IMR-90 (cell line): ENCODE measurements at regions not wholly inside any gene's neighbourhood (a gene's known extent, or its start where the extent isn't known, plus 50 kb on each side); places are given as distances from the start of the nearest gene placed in this dataset.

ENCODE experiments used
- ATAC-seq: fragments of 200-7000 bp; cut with Tn5 transposase; 2 replicates; pipeline ENCODE4 v1.9.1; 2020; ENCODE audit warnings: low read depth, mild to moderate bottlenecking, moderate library complexity
- BruUV-seq: library from RNA; stranded (reverse); fragments of 400-500 nt; replicated peaks from 2 replicates; lab custom pipeline; 2021; lab: Mats Ljungman, UMichigan
- CTCF ChIA-PET: fragments of 300-600 bp; formaldehyde crosslinking; extraction: SDS; loops from one replicate; lab custom pipeline; 2021; ENCODE audit warnings: antibody characterized with exemption; lab: Yijun Ruan, JAX
- POLR2A ChIA-PET: fragments of 300-600 bp; sonication (Branson Sonifier 250); formaldehyde crosslinking; loops from one replicate; lab custom pipeline; 2022; ENCODE audit warnings: antibody characterized with exemption; ENCODE audit not compliant: unreplicated experiment; lab: Charles Lee
- DNase-seq: peaks from one replicate; pipeline ENCODE4 v3.0.0; 2013
- H2AFZ ChIP-seq: replicated peaks from 2 replicates; pipeline ENCODE3; 2013; ENCODE audit warnings: low read length, mild to moderate bottlenecking; ENCODE audit not compliant: poor library complexity
- H2AK5ac ChIP-seq: 2 replicates; pipeline ENCODE4 v1.6.1; 2013; ENCODE audit warnings: low read depth, low read length, inconsistent platforms
- H2AK9ac ChIP-seq: replicated peaks from 2 replicates; pipeline ENCODE3; 2013; ENCODE audit warnings: mild to moderate bottlenecking, low read depth, low read length, moderate library complexity; ENCODE audit not compliant: poor library complexity
- H2BK120ac ChIP-seq: 2 replicates; pipeline ENCODE4 v1.6.1; 2013; ENCODE audit warnings: low read depth, low read length, inconsistent platforms
- H2BK15ac ChIP-seq: 3 replicates; pipeline ENCODE4 v1.6.1; 2013; ENCODE audit warnings: low read depth, low read length, inconsistent platforms
- H2BK20ac ChIP-seq: 2 replicates; pipeline ENCODE4 v1.6.1; 2013; ENCODE audit warnings: low read depth, mild to moderate bottlenecking, inconsistent platforms, low read length, moderate library complexity
- H2BK5ac ChIP-seq: 2 replicates; pipeline ENCODE4 v1.6.1; 2013; ENCODE audit warnings: mild to moderate bottlenecking, low read depth, low read length, inconsistent platforms; ENCODE audit not compliant: poor library complexity, severe bottlenecking
- H3K14ac ChIP-seq: replicated peaks from 2 replicates; pipeline ENCODE4 v1.6.1; 2013; ENCODE audit warnings: low read depth, low read length, inconsistent platforms
- H3K18ac ChIP-seq: 2 replicates; pipeline ENCODE4 v1.6.1; 2013; ENCODE audit warnings: low read depth, low read length, control low read depth
- H3K23ac ChIP-seq: 2 replicates; pipeline ENCODE4 v1.6.1; 2013; ENCODE audit warnings: low read depth, low read length, inconsistent platforms
- H3K27ac ChIP-seq: 2 replicates; pipeline ENCODE4 v1.5.1; 2013; ENCODE audit warnings: mild to moderate bottlenecking, control low read depth, low read length; ENCODE audit not compliant: insufficient read depth
- H3K27me3 ChIP-seq: 2 replicates; pipeline ENCODE4 v1.6.1; 2013; ENCODE audit warnings: low read length; ENCODE audit not compliant: control insufficient read depth, insufficient read depth
- H3K36me3 ChIP-seq: 2 replicates; pipeline ENCODE4 v1.6.1; 2013; ENCODE audit warnings: low read length, mixed read lengths; ENCODE audit not compliant: control insufficient read depth, insufficient read depth
- H3K4ac ChIP-seq: 2 replicates; pipeline ENCODE4 v1.6.1; 2013; ENCODE audit warnings: low read depth, low read length, inconsistent platforms
- H3K4me1 ChIP-seq: 2 replicates; pipeline ENCODE4 v1.6.1; 2013; ENCODE audit warnings: low read length, mixed read lengths; ENCODE audit not compliant: control insufficient read depth, insufficient read depth
- H3K4me2 ChIP-seq: 2 replicates; pipeline ENCODE4 v1.6.1; 2013; ENCODE audit warnings: low read depth, mild to moderate bottlenecking, control low read depth, low read length, moderate library complexity
- H3K4me3 ChIP-seq: 2 replicates; pipeline ENCODE4 v1.5.1; 2013; ENCODE audit warnings: low read depth, mild to moderate bottlenecking, control low read depth, low read length, moderate library complexity; ENCODE audit not compliant: insufficient read depth
- H3K56ac ChIP-seq: 2 replicates; pipeline ENCODE4 v1.6.1; 2013; ENCODE audit warnings: low read length, inconsistent platforms; ENCODE audit not compliant: insufficient read depth; ENCODE audit errors: extremely low read depth
- H3K79me1 ChIP-seq, 2 experiments: 2 replicates each; pipeline ENCODE4 v1.6.1; 2013; ENCODE audit warnings: low read length in 2 of 2, inconsistent platforms in 1 of 2, low read depth in 1 of 2
- H3K9ac ChIP-seq: 2 replicates; pipeline ENCODE4 v1.6.1; 2013; ENCODE audit warnings: low read depth, low read length, control low read depth
- H3K9me1 ChIP-seq: 2 replicates; pipeline ENCODE4 v1.6.1; 2013; ENCODE audit warnings: low read length, inconsistent platforms; ENCODE audit not compliant: insufficient read depth
- H3K9me3 ChIP-seq: 2 replicates; pipeline ENCODE4 v1.6.1; 2013; ENCODE audit warnings: low read length; ENCODE audit not compliant: control insufficient read depth, insufficient read depth
- H4K20me1 ChIP-seq: 2 replicates; pipeline ENCODE4 v1.6.1; 2013; ENCODE audit warnings: low read length, inconsistent platforms; ENCODE audit not compliant: insufficient read depth
- H4K5ac ChIP-seq: 2 replicates; pipeline ENCODE4 v1.6.1; 2013; ENCODE audit warnings: mild to moderate bottlenecking, low read depth, low read length, control low read depth
- H4K8ac ChIP-seq, 2 experiments: 2 replicates each; pipeline ENCODE4 v1.6.1; 2013; ENCODE audit warnings: low read depth in 2 of 2, low read length in 2 of 2, control low read depth in 1 of 2, inconsistent platforms in 1 of 2
- H4K91ac ChIP-seq: 2 replicates; pipeline ENCODE4 v1.6.1; 2013; ENCODE audit warnings: low read depth, low read length, inconsistent platforms; ENCODE audit not compliant: insufficient read depth
- BHLHE40 ChIP-seq: fragments of 150-350 bp; IDR thresholded peaks from 2 replicates; pipeline ENCODE4 v1.6.1; 2016; ENCODE audit warnings: mild to moderate bottlenecking, low read depth, low read length
- CEBPB ChIP-seq: IDR thresholded peaks from 2 replicates; pipeline ENCODE4 v1.6.1; 2012; ENCODE audit warnings: low read depth, low read length, improper control_type of control experiment
- CHD1 ChIP-seq: IDR thresholded peaks from 2 replicates; pipeline ENCODE4 v1.6.1; 2012; ENCODE audit warnings: low read depth, low read length, improper control_type of control experiment
- CTCF ChIP-seq: conservative IDR thresholded peaks from 2 replicates; pipeline ENCODE4 v1.5.1; 2012; ENCODE audit warnings: mild to moderate bottlenecking, low read depth, low read length, improper control_type of control experiment
- ELK1 ChIP-seq: fragments of 150-350 bp; IDR thresholded peaks from 2 replicates; pipeline ENCODE4 v1.6.1; 2016; ENCODE audit warnings: low read depth, mild to moderate bottlenecking, low read length, moderate library complexity, borderline replicate concordance
- FOS ChIP-seq: fragments of 150-350 bp; IDR thresholded peaks from 2 replicates; pipeline ENCODE4 v1.6.1; 2016; ENCODE audit warnings: low read depth, low read length
- MAFK ChIP-seq: IDR thresholded peaks from 2 replicates; pipeline ENCODE4 v1.6.1; 2012; ENCODE audit warnings: low read depth, low read length, improper control_type of control experiment
- MAZ ChIP-seq: IDR thresholded peaks from 2 replicates; pipeline ENCODE4 v1.6.1; 2012; ENCODE audit warnings: low read depth, mild to moderate bottlenecking, low read length, improper control_type of control experiment, moderate library complexity, borderline replicate concordance
- MXI1 ChIP-seq: IDR thresholded peaks from 2 replicates; pipeline ENCODE4 v1.6.1; 2012; ENCODE audit warnings: low read depth, mild to moderate bottlenecking, low read length, moderate library complexity, borderline replicate concordance
- NFE2L2 ChIP-seq: fragments of 150-350 bp; IDR thresholded peaks from 2 replicates; pipeline ENCODE4 v1.6.1; 2016; ENCODE audit warnings: low read depth, mild to moderate bottlenecking, low read length
- POLR2A ChIP-seq: IDR thresholded peaks from 2 replicates; pipeline ENCODE4 v1.6.1; 2012; ENCODE audit warnings: mild to moderate bottlenecking, low read depth, low read length
- RAD21 ChIP-seq: IDR thresholded peaks from 2 replicates; pipeline ENCODE4 v1.6.1; 2012; ENCODE audit warnings: low read length, improper control_type of control experiment
- RCOR1 ChIP-seq: IDR thresholded peaks from 2 replicates; pipeline ENCODE4 v1.6.1; 2012; ENCODE audit warnings: mild to moderate bottlenecking, low read length, improper control_type of control experiment; ENCODE audit not compliant: insufficient replicate concordance
- RFX5 ChIP-seq: IDR thresholded peaks from 2 replicates; pipeline ENCODE4 v1.8.0; 2012; ENCODE audit warnings: low read depth, mild to moderate bottlenecking, low read length, moderate library complexity
- SMC3 ChIP-seq: fragments of 150-350 bp; IDR thresholded peaks from 2 replicates; pipeline ENCODE4 v1.6.1; 2016; ENCODE audit warnings: low read depth, mild to moderate bottlenecking, antibody characterized with exemption, low read length, moderate library complexity
- USF2 ChIP-seq: fragments of 150-350 bp; IDR thresholded peaks from 2 replicates; pipeline ENCODE4 v1.6.1; 2017; ENCODE audit warnings: mild to moderate bottlenecking, antibody characterized with exemption, low read length, low read depth
- WGBS, 2 experiments: methylation state at CpG; one replicate each; pipeline versions ENCODE4 v1.1.5 to v1.1.7; 2013; ENCODE audit warnings: missing lambda C conversion rate in 2 of 2; ENCODE audit not compliant: insufficient read length in 1 of 2; ENCODE audit errors: extremely low coverage in 2 of 2; 5-methylcytosine and 5-hydroxymethylcytosine counted together
- dilution Hi-C: fragments of 300-500 bp; cut with HindIII; formaldehyde crosslinking; loops from one replicate; pipeline ENCODE4 v1.14.3; 2018; ENCODE audit warnings: low sequenced_read_pairs; ENCODE audit not compliant: unreplicated experiment
- in situ Hi-C: fragments of 300-500 bp; cut with MboI; formaldehyde crosslinking; loops from 3 replicates; pipeline ENCODE4 v1.14.3; 2019; ENCODE audit warnings: low sequenced_read_pairs, inconsistent platforms, mixed read lengths
- intact Hi-C: fragments of 100-400 bp; cut with micrococcal nuclease; formaldehyde crosslinking; loops from 2 replicates; pipeline ENCODE4 v1.10.0; 2022

GRCh38 chr5:3786165-3786564 is 190.5 kb downstream of the IRX1 start:
- POLR2A ChIA-PET = no interaction called here
- no peak overlapping the region for H3K18ac ChIP-seq
- peak overlapping the region; percentile 8 for H2BK5ac ChIP-seq
- no peaks in the 10 kb centered on the region for H4K20me1 ChIP-seq
- H3K36me3 ChIP-seq = no peaks in the 10 kb centered on the region
- in situ Hi-C loops = no loop called here
- ATAC-seq = no peak
- no peaks in the 10 kb centered on the region for H3K9me1 ChIP-seq
- TF ChIP-seq BHLHE40 = no peak
- TF ChIP-seq USF2 = no peak
- TF ChIP-seq CEBPB = no peak
- TF ChIP-seq NFE2L2 = no peak
- TF ChIP-seq FOS = no peak
- TF ChIP-seq POLR2A = no peak
- no peak for TF ChIP-seq MXI1
- TF ChIP-seq MAFK = no peak
- no peak for TF ChIP-seq RCOR1
- no peak for TF ChIP-seq CHD1
- TF ChIP-seq SMC3 = no peak
- TF ChIP-seq MAZ = no peak
- TF ChIP-seq RFX5 = no peak
- TF ChIP-seq ELK1 = no peak
- TF ChIP-seq RAD21 = no peak
- no peak for TF ChIP-seq CTCF
- H3K56ac ChIP-seq = no peak overlapping the region
- CTCF ChIA-PET = no interaction called here
- no peaks in the 10 kb centered on the region for H3K4me1 ChIP-seq
- no peak overlapping the region for H3K4me2 ChIP-seq
- dilution Hi-C loops = no loop called here
- no peak overlapping the region for H2BK20ac ChIP-seq
- WGBS, 2 experiments = 47% methylated on average over 2 of the region's 2 CpGs; no CpG with 5 or more reads in 1 of the 2 experiments
- no peak overlapping the region for H2AFZ ChIP-seq
- H3K9me3 ChIP-seq = peaks cover 31% of the 10 kb centered on the region; the same call in 1 of the 2 replicates
- no peak overlapping the region for H3K27ac ChIP-seq
- no peak overlapping the region for H2AK9ac ChIP-seq
- H3K27me3 ChIP-seq = no peaks in the 10 kb centered on the region
- no peak overlapping the region for H3K23ac ChIP-seq
- no peaks in the 10 kb centered on the region for H3K79me1 ChIP-seq
- no peak overlapping the region for H4K91ac ChIP-seq
- no peak overlapping the region for H3K4me3 ChIP-seq
- no peak overlapping the region for H4K5ac ChIP-seq
- no peak overlapping the region for H2BK15ac ChIP-seq
- intact Hi-C loops = no loop called here
- no TSS peak for BruUV-seq
- no peak overlapping the region for H3K4ac ChIP-seq
- no peak overlapping the region for H4K8ac ChIP-seq
- H3K14ac ChIP-seq = no peak overlapping the region
- no peak overlapping the region for H2BK120ac ChIP-seq
- no peak overlapping the region for H2AK5ac ChIP-seq
- no peak overlapping the region for H3K9ac ChIP-seq
- no peak for DNase-seq
